Hematopoietic multipotent progenitor cell treated with erythropoietin and hydrocortisone succinate and interleukin-3 and kit ligand, for 4 days (in vitro differentiated cells): ENCODE measurements at regions not wholly inside any gene's neighbourhood (a gene's known extent, or its start where the extent isn't known, plus 50 kb on each side); places are given as distances from the start of the nearest gene placed in this dataset.
"Not testable (repeated sequence)": the region's sequence is repeated elsewhere in the genome, so short reads cannot be mapped to it uniquely, and the experiment has no call there.

ENCODE experiments used
- DNase-seq: peaks from one replicate; pipeline ENCODE4 v3.0.0-alpha.2; 2015

DNA sequence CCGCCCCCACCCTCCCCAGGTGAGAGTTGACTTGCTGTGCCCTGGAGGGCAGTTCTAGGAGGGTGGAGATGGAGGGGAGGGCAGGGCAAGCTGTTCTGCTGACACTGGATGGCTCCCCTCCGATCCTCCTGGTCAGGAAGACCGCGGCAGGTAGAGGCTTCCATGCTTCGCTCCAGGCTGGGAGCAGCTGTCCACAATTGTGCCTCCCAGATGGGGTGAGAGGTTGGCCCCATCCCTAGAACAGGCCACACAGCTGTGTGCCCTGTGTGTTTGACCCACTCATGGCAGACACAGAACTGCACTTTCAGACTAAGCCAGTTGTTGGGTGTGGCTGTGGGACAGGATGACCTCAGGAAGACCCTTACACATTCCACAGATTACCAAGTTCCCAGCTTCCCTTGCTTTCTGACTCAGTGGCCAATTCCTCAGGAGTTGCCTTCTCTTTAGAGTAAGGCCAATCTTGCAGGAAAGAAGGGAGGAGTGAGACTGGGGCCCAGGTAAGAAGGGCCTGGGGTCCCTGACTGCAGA, 72.1 kb upstream of the HSPA9 start:
- DNase-seq = no peak

DNA sequence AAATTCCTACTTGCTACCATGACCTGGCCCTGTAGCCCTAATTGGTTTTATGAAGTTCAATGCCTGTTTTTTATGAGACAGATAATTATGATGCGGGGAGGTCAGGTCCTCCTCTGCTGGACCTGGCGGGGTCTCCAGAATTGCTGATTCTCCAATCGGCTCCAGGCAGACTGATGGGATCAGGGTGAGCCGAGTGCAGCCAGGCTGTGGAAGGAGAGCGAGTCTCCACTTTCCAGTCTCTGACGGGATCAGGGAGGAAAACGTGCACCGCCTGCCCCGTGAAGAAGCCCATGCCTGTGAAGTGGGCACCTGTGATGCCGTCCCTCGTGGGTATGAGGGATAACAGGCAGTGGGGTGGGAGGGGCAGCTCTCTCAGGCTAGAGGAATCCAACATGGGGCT, 71.5 kb upstream of the HSPA9 start:
- DNase-seq = no peak

DNA sequence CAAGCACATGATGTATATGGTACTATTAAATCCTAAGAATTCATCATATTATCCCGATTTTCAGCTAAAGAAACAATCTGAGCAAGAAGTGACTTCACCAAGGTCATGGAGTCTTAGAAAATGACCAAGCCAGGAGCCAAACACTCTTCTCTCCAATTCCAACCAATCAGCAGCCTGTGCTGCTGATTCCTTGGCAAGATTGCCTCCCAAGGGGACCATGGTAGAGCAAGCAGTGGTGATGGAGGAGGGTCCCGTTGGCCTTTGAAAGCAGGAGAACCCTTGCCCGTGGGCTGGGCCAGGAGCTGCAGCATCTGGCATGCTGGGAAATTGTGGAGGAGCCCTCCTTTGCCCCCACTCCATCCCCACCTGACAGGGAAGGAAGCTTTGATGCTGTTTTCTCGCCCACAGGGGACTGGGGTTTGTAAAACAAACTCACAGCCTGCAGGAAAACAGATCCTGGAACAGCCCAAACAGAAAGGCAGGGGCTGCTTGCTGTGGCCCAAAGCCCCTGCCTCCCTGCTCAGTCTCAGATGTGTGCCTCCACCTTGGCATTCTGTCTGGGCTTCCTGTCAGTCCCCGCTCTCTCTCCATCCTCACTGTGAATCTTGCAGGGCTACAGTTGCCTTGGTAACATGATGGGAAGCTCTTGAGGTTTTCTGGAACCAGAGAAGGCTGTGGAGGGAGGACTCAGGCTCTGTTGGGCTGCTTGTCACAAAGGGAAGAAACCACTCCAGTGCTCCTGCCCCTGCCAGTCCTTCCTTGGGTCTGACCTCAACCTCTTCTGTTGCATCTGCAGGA, 70.8 kb upstream of the HSPA9 start:
- DNase-seq = no peak

GRCh38 chr5:138643040-138643791, 68.0 kb upstream of the HSPA9 start:
- no peak for DNase-seq

- DNase-seq = peak; percentile 88
Observed at GRCh38 chr5:138641547-138642298, 66.5 kb upstream of the HSPA9 start.

GRCh38 chr5:138640646-138641254, 65.5 kb upstream of the HSPA9 start:
- peak; percentile 6 for DNase-seq

GRCh38 chr5:138640138-138640537, 64.9 kb upstream of the HSPA9 start:
- DNase-seq = no peak

DNA sequence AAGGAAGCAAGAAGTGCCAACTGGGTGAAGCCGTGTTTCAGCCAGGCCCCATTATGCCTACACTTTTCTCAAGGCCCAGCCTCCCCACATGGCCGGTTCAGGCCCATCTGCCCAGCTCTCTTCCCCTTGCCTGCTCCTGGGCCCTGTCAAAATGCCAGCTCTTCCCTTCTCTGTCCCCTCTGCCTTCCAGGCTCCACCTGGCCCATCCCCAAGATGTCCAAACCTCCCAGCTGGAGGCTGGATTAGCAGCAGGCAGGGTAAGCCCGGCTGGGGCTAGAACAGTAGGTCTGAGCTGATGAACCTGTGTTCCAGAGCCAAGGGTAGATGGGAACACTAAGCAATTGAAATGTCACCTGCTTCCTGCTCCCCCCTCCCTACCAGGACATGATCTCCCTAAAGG, 64.1 kb upstream of the HSPA9 start:
- DNase-seq = no peak

DNA sequence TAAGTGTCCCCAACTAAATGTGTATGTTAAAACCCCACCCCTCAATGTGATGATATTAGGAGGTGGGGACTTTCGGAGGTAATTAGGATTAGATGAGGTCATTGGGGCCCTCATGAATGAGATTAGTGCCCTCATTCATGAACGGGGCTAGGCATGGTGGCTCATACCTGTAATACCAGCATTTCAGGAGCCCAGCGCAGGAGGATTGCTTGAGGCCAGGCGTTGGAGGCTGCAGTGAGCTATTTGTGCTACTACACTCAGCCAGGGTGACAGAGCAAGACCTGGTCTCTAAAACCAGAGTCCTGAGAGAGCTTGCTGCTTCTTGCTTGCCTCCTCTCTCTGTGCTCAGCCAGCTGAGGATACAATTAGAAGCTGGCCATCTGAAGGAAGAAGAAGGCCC, 62.1 kb upstream of the HSPA9 start:
- no peak for DNase-seq

- no peak for DNase-seq
Observed at GRCh38 chr5:138636398-138636944, 61.3 kb upstream of the HSPA9 start.

GRCh38 chr5:138635708-138636107, 60.5 kb upstream of the HSPA9 start:
- no peak for DNase-seq

- no peak for DNase-seq
Observed at GRCh38 chr5:138635265-138635664, 60.1 kb upstream of the HSPA9 start.

DNA sequence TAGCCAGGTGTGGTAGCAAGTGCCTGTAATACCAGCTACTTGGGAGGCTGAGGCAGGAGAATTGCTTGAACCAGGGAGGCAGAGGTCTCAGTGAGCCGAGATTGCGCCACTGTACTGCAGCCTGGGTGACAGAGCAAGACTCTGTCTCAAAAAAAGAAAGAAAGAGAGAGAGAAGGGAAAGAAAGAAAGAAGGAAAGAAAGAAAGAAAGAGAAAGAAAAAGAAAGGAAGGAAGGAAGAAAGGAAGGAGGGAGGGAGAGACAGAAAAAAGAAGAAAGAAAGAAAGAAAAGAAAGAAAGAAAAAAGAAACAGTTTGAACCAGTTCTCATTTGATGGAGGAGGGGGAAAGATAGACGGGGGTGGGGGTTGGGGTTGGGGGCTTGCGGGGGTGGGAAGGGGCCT, 59.6 kb upstream of the HSPA9 start:
- DNase-seq = not testable (repeated sequence)

GRCh38 chr5:138632900-138633489, 57.8 kb upstream of the HSPA9 start:
- peak; percentile 85 for DNase-seq

GRCh38 chr5:138631096-138631928, 56.1 kb upstream of the HSPA9 start:
- no peak for DNase-seq

GRCh38 chr5:138629392-138629791, 54.2 kb upstream of the HSPA9 start:
- DNase-seq = no peak

GRCh38 chr5:138626333-138626944, 51.2 kb upstream of the HSPA9 start:
- no peak for DNase-seq

GRCh38 chr5:138625134-138625533, 49.9 kb upstream of the HSPA9 start:
- DNase-seq = no peak
